ENCODE measurements at regions not wholly inside any gene's neighbourhood (a gene's known extent, or its start where the extent isn't known, plus 50 kb on each side); places are given as distances from the start of the nearest gene placed in this dataset.
"Not testable (repeated sequence)": the region's sequence is repeated elsewhere in the genome, so short reads cannot be mapped to it uniquely, and the experiment has no call there.

DNA sequence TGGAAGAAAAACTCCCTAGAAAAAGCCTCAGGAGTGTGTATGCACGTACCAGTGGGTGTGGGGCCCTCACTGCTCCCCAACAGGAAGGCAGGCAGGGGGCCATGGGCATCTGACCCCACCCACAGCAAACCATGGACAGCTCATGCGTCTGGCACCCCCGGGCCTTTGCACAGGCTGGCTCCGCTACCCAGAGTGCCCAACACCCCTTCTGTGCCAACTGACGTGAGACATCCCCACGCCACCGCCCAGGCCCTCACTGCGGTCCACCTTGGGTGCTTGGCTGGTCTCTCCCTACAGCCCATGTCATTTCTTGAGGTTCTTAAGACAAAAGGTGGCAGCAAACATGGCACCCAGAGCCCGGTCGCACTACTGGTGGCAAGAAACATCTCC, 91.4 kb downstream of the NCOR2 start:
- no peak for FAIRE-seq
- no peak for DNase-seq (ENCODE audit: low spot score)

GRCh38 chr12:124475295-124476010, 92.0 kb downstream of the NCOR2 start:
- DNase-seq (ENCODE audit: low spot score) = no peak
- no peak for FAIRE-seq

DNA sequence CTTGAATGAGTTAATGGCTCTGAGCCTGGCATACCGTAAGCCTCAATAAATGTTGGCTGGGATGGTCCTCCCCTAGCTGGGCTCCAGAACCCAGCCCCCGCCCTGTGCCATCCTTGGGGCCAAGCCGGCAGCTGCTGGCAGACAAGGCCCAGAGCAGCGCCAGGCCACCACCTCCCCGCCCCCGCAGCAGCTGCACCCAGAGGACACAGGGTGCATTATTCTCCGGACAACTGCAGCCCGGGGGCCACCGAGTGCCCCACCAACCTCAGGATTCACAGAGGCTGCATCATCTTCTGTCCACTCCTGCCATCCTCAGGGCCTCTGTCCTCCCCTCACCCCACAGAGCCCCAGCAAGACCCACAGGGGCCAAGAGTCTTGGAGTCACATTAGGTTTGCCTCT, 92.7 kb downstream of the NCOR2 start:
- DNase-seq (ENCODE audit: low spot score) (no peak), FAIRE-seq (no peak)

DNA sequence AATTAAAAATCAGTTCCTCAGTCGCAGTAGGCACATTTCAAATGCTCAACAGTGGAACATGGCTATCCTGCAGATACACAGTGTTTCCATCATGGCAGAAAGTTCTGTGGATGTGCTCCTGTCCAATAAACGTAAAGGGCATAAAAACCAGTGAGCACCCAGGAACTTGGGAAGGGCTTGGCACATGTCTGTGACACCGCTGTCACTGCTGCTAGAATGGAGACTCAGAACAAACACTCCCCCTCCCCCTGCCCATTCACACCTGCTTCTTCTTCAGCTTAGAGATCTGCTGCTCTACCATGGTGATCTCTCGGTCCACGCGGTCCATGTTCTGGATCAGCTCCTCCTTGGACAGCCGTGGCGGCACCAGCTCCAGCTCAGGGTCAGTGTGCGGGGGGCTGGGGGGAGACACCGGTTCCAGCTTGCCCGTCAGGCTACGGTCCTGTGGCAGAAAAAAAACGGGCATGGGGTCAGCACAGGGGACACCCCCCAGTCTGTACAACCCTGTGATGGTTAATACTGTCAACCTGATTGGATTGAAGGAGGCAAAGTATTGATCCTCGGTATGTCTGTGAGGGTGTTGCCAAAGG, 94.6 kb downstream of the NCOR2 start:
- FAIRE-seq = no peak
- DNase-seq (ENCODE audit: low spot score) = no peak

DNA sequence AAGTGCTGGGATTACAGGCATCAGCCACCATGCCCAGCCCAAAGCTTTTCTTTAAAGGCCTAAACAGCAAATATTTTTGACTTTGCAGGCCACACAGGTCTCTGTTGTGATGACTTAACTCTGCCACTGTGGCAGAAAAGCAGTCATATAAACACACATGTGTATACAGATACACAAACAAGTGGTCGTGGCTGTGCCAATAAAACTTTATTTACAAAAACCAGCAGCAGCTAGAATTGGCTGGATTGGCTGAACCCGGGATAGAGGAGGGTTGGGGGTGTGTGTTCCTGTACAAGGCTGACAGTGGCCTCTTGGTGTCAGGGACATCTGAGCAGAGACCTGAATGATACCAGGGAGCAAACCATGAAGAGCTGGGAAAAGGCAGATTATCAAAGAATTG, 95.6 kb downstream of the NCOR2 start:
- no peak for FAIRE-seq
- DNase-seq (ENCODE audit: low spot score) = no peak

- DNase-seq (ENCODE audit: low spot score) (no peak), FAIRE-seq (no peak)
Observed at GRCh38 chr12:124470806-124471205, 96.6 kb downstream of the NCOR2 start.

- FAIRE-seq = no peak
- DNase-seq (ENCODE audit: low spot score) = no peak
Observed at GRCh38 chr12:124470139-124470538, 97.3 kb downstream of the NCOR2 start.

- FAIRE-seq (no peak), DNase-seq (ENCODE audit: low spot score) (no peak)
Observed at GRCh38 chr12:124469193-124469888, 98.1 kb downstream of the NCOR2 start.

GRCh38 chr12:124467549-124467948, 99.9 kb downstream of the NCOR2 start:
- DNase-seq (ENCODE audit: low spot score); FAIRE-seq: not testable (repeated sequence)

GRCh38 chr12:124466216-124467128, 100.9 kb downstream of the NCOR2 start:
- FAIRE-seq (no peak), DNase-seq (ENCODE audit: low spot score) (no peak)

DNA sequence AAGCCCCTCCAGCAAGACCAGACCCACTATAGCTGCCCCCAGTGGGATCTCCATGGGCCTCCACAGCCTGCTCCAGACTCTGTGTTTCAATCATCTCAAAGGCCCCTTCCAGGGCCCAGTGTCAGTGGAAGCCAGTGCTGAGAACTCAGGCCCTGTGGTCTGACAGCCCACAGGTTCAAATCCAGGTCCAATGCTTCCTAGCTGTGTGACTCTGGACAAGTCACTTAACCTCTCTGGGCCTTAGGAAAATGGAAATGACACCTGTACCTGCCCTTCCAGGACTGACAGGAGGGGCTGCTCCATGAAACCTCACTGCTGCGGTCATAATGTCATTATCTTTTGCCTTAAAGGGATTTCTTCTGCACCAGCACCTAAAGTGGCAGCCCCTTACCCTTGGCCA, 101.9 kb downstream of the NCOR2 start:
- FAIRE-seq (no peak), DNase-seq (ENCODE audit: low spot score) (no peak)

- FAIRE-seq (no peak), DNase-seq (ENCODE audit: low spot score) (no peak)
Observed at GRCh38 chr12:124464830-124465229, 102.6 kb downstream of the NCOR2 start.

DNA sequence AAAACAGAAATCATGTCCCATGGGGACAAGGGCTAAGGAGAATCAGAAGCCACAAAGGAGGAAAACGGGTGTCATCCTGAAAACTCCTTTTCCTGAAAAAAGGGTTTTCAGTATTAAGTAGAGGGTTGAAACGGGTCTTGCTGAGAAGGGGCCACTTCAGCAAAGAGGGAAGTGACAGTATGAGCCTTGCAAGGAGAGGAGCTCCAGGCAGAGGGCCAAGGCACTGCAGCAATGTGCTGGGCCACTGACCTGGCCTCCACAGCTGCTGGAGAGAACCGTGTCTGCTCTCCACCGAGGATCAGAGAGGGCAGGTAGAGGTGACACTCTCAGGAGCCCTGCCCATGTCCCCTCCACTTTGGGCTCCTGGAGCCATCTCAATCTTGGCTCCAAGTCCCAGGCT, 103.3 kb downstream of the NCOR2 start:
- FAIRE-seq = no peak

DNA sequence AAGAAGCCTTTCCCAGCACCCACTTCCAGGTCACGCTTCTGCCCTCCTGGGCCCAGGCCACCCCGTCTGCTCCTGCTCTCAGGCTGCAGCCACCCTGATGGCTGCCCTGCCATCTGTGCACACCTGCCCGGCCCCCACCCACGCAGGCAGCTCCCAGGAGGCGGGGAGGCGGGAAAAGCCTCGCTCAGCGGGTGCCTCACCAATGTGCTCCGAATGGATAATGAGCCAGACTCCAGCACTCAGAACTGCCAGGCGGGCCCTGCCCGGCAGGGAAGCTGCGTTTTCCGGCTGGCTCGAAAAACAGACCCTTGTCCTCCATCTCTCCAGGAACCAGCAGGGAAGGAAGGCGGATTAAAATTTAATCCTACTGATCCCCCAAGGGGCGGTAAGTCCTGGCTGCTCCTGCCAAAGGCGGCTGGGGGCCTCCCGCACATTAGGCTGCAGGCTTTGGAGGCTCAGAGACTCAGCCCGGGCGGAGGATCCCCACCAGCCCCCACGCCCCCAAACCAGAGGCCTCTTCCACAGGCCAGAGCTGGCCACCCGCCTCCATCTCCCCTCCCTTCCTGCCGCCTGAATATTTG, 104.0 kb downstream of the NCOR2 start:
- no peak for DNase-seq (ENCODE audit: low spot score)
- FAIRE-seq = no peak

More for the DNA sequence above, 103.3 kb downstream of the NCOR2 start:
- no peak for DNase-seq (ENCODE audit: low spot score)

GRCh38 chr12:124462750-124463149, 104.7 kb downstream of the NCOR2 start:
- DNase-seq (ENCODE audit: low spot score) = no peak
- no peak for FAIRE-seq

GRCh38 chr12:124461851-124462623, 105.4 kb downstream of the NCOR2 start:
- DNase-seq (ENCODE audit: low spot score) (no peak), FAIRE-seq (no peak)

- FAIRE-seq = no peak
- no peak for DNase-seq (ENCODE audit: low spot score)
Observed at GRCh38 chr12:124461241-124461673, 106.2 kb downstream of the NCOR2 start.

DNA sequence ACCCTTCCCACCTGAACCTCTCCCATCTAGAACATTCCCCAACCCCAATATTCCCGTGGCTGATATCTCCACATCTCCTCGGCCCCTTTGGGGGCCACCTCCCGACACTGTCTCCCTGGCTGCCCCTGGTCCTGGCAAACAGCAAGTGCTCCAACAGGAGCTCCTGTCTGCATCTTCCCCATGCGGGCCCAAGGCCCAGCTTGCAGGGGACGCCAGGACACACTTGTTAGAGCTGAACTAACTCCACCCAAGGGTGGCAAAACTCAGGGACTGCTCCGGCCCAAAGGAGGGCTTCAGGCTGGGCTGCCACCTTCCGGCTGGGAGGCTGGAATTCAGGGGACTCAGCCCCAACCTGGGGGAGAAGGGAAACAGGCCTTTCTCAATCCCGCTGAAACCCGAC, 106.6 kb downstream of the NCOR2 start:
- DNase-seq (ENCODE audit: low spot score) (no peak), FAIRE-seq (no peak)

DNA sequence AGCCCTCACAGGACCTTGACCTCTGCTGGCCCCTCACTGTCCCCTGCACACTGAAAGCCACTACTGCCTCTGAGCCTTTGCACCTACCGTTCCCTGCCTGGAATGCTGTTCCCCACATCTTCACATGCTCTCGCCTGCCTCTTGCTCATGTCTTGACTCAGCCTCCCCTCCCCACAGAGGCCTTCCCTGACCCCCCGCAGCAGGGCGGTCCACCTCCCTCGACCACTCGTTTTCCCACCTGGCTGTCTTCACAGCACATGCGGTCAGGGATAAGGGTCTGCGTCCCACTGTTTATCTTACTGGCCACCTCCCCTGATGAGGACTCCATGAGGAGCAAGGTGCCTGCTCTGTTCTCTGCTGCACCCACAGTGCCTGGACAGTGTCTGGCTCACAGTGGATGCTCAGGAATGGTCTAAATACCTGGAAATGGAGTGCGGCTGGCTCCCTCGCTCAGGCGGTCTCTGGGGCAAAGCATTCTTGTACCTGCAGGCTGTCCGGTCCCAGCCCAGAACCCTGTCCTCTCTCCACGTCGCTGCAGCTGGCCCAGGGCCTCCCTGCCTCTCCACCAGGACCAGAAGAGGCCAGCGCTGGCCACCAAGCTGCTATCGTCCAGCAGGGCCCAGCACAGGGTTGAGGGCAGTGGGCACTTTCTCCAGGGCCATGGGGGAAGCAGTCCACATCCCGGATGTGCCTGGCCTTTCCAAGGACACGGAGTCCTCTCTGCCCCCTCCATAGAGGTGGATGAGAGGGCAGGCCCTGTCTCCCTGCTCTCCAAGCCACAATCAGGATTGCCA, 107.4 kb downstream of the NCOR2 start:
- no peak for DNase-seq (ENCODE audit: low spot score)
- FAIRE-seq = no peak

Data from RCC 7860 (cell line).